Cardiac fibroblast (primary cell): ENCODE measurements at regions not wholly inside any gene's neighbourhood (a gene's known extent, or its start where the extent isn't known, plus 50 kb on each side); places are given as distances from the start of the nearest gene placed in this dataset.
A peak's percentile ranks its signal among the peaks of the same experiment; 100 is the strongest.
"Not testable (repeated sequence)": the region's sequence is repeated elsewhere in the genome, so short reads cannot be mapped to it uniquely, and the experiment has no call there.

Source experiments
- DNase-seq, 2 donors: peaks; one replicate each; pipeline versions ENCODE4 v3.0.0 to v3.0.0-alpha.2; 2010; ENCODE audit warnings: low read depth in 2 of 2
- H3K4me3 ChIP-seq, 2 donors: replicated peaks in 1 of 2; 1 replicate in 1 of 2; 2 replicates in 1 of 2; pipeline ENCODE4 v1.5.1; 2011; ENCODE audit warnings: low read depth in 2 of 2, low read length in 2 of 2, mild to moderate bottlenecking in 2 of 2, moderate library complexity in 1 of 2
- TF ChIP-seq, protein P1 (sequence below): IDR thresholded peaks from one replicate; pipeline ENCODE4 v1.5.1; 2011; ENCODE audit warnings: low read depth, mild to moderate bottlenecking, low read length, inconsistent platforms

DNA sequence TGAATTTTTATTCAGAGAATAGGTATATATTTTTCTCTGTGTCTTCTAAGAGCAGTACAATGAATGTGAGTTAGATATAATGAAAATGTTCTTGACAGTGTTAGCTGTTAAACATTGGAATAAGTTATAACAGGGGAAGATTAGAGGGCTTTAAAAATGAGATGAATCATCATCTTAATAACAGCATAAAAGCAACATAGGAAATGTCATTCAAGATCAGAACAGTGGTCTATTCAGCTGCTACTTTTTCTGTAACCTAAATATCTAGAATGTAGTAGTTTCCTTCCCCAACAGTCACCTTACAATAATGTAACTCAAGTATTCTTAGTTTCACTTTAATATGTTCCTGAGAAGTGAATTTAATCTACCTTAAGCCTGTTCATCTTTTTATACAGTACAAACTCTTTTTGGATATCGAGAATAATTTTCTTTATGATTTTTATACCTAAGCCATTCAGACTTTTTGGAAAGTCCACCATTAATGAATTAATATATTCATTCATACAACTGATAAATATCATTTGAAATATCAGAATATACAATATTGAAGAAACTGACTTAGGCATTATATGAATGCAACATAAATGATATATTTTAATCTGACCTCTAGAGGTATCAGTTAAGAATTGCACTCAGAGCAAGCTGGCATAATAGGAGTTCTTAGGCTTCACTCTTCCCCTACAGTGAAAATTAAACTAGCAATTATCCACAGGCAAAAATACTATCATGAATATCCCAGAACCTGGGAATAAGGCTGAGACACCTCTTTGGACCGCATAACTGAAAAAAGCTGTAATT is 66.1 kb upstream of the EDIL3 start:
- peak; percentile 31 to 41 for DNase-seq
- TF ChIP-seq, protein P1, sequence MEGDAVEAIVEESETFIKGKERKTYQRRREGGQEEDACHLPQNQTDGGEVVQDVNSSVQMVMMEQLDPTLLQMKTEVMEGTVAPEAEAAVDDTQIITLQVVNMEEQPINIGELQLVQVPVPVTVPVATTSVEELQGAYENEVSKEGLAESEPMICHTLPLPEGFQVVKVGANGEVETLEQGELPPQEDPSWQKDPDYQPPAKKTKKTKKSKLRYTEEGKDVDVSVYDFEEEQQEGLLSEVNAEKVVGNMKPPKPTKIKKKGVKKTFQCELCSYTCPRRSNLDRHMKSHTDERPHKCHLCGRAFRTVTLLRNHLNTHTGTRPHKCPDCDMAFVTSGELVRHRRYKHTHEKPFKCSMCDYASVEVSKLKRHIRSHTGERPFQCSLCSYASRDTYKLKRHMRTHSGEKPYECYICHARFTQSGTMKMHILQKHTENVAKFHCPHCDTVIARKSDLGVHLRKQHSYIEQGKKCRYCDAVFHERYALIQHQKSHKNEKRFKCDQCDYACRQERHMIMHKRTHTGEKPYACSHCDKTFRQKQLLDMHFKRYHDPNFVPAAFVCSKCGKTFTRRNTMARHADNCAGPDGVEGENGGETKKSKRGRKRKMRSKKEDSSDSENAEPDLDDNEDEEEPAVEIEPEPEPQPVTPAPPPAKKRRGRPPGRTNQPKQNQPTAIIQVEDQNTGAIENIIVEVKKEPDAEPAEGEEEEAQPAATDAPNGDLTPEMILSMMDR = peak; percentile 40
- no peak overlapping the region for H3K4me3 ChIP-seq

GRCh38 chr5:84445049-84445685 is 60.5 kb upstream of the EDIL3 start:
- no peak for DNase-seq
- TF ChIP-seq, protein P1 = no peak
- H3K4me3 ChIP-seq = no peak overlapping the region

DNA sequence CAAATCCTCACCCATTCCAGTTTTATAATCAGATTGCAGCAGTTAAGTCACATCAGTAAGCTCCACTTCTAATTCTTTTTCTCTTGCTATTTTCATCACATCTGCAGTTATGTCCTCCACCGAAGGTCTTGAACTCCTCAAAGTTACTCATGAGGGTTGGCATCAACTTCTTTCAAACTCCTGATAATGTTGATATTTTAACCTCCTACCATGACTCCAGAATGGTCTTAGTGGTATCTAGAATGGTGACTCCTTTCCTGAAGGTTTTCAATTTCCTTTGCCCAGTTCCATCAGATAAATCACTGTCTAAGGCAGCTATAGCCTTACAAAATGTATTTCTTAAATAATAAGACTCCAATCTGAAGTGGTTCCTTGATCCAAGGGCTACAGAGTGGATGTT is 53.8 kb upstream of the EDIL3 start:
- H3K4me3 ChIP-seq = no peak overlapping the region
- DNase-seq = peak in 1 of 2 donors; percentile 15
- TF ChIP-seq, protein P1 = no peak

GRCh38 chr5:84437673-84438315 is 53.1 kb upstream of the EDIL3 start:
- TF ChIP-seq, protein P1 = no peak
- peak; percentile 66 to 83 for DNase-seq
- no peak overlapping the region for H3K4me3 ChIP-seq

DNA sequence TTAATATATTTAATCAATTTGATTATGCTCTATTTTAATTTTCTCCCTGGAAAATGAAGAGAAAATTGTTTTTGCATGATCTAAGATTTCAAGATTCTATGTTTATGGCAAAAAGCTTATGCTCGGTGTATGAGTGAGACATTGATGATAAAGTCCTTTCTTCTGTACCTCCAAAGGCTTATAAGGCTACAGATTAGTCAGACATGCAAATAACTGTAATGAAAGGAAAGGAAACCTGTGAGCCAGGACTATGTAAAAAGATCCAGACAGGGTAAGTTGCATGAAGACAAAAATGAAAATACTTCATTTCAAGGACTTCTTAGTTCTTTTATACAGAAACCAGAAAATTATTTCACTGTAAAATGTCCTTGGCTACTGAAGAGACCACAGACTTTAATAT is 52.2 kb upstream of the EDIL3 start:
- H3K4me3 ChIP-seq = no peak overlapping the region
- TF ChIP-seq, protein P1 = no peak
- peak in 1 of 2 donors; percentile 37 for DNase-seq

- DNase-seq = peak in 1 of 2 donors; percentile 65
- H3K4me3 ChIP-seq = not testable (repeated sequence)
Observed at GRCh38 chr5:84435861-84436346, 51.2 kb upstream of the EDIL3 start.
